Renal pelvis (tissue), 1 donor: ENCODE measurements at regions not wholly inside any gene's neighbourhood (a gene's known extent, or its start where the extent isn't known, plus 50 kb on each side); places are given as distances from the start of the nearest gene placed in this dataset.

Experiments used
- DNase-seq: peaks from one replicate; pipeline ENCODE4 v3.0.0-alpha.2; 2013

DNA sequence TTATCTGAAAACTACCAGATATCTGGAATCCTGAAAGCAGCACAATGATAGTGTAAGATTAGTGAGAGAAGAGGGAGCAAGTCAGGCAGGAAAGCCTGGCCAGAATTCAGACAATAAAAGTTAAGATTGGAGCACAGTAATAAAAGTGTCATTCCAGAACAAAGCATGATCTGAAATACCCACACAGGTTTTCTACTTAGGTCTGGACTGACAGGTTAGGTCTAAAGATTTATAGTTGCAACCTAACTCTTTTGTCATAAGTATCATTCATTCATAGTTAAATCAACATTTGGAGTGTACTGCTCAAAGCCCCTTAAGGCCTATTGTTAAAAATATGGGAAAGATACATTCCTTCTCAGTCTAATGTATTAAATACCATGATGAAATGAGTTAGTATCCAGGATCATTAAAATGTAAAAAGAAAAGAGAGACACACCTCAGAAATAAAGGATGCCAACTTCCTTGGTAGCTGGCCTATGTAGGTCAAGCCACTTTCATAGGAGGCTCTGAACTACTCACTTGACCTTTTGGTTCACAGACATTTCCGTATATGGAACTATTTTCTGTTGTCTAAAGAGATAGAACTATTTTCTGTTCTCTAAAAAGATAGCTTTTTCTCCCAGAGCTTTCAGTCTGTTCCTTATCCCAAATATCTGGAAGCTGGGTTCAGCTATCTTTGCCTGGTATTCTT lies 105.2 kb downstream of the FAS start:
- no peak for DNase-seq

DNA sequence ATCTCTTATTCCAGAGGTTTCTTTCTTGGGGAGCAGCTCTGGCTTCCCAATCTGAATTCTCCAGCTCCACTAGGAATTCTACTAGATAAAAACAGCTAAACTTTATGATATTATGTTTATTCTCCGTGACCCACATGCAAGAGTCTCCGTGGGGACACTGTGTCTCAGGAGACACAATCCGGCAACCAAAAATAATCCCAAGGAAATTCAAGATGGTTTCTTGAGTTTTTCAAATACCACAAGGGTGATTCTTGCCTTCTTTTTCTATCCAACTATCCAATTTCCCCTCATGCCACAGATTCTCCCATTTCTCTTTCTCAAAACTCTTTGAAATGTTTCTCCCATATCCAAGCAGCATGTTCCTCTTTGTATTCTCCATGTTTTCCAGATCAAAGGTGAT lies 103.1 kb downstream of the FAS start:
- DNase-seq, result no peak

DNA sequence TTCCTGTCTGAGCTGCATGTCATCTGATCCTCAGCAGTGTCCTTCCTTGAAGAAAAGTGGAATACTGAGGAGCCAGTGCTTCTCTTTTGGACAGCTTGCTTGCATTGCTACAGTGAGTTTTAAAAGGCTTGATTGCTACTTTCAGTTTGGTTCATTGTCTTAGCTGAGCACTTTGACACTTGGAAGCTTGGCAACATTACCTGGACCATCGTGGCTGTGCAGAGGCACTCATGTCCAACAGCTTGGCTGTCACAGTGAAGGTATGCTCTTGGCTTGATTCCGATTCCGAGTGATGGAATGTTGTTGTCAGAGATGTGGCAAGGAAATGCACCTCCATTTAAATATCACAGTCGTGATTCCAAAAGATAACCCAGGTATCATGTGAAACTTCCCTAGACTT lies 102.4 kb downstream of the FAS start:
- DNase-seq, result no peak

DNA sequence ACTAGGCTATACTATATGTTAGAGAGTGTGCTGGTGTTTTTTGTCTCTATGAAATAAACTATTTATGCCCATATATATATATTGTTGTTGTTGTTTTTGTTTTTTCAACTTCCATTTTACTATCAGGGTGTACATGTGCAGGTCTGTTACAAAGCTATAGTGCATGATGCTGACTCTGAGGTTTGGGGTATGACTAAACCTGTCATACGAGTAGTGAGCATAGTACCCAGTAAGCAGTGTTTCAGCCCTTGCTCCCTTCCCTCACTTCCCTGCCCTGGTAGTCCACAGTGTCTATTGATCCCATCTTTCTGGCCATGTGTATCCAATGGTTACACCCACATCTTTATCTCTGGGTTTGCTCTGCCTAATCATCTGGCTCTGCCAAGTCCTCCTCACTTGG lies 101.8 kb downstream of the FAS start:
- DNase-seq, result no peak

DNA sequence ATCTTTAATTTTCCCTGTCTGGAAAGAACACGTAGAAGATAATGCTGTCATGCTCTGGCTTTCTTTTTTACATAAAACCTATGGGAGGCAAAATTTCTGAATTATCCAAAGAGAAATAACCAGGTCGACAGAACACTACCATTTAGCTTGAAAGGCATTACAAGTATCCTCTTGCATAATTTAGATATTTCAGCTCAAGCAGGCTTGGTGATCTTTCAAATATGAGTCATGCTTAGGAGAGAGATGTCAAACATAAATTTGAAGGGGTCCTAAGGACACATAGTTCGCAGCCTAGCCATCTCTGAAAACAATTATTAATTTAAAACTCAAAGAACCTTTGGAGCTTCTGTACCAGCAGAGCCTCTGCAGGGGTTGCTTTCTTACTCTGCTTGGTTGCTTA lies 100.9 kb downstream of the FAS start:
- DNase-seq, result no peak

DNA sequence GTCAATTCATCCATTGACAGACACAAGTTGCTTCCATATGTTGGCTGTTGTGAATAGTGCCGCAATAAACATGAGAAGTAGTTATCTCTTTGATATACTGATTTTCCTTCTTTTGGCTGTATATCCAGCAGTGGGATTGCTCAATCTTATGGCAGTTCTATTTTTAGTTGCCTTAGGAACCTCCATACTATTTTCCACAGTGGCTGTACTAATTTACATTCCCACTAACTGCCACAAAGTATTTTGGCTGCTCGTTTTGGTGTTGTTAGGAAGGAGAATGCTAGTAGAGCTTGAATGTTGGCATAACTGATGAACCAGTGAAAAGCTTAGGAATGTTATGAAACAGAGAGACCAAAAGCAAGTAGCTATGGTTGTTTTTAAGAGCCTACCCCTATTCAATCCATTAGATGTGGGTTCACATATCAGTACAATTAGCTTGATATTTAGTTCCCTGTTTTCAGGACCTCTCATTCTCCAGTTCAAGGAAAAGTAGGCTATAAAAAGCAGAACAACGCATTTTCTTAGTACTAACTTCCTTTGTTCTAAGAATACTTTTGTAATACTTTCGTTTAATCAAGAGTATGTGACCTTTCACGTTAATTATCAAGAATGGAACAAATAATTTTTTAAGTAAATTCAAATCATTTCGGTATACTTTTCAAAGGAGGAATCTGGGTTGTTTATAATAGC lies 100.3 kb downstream of the FAS start:
- DNase-seq, result no peak

DNA sequence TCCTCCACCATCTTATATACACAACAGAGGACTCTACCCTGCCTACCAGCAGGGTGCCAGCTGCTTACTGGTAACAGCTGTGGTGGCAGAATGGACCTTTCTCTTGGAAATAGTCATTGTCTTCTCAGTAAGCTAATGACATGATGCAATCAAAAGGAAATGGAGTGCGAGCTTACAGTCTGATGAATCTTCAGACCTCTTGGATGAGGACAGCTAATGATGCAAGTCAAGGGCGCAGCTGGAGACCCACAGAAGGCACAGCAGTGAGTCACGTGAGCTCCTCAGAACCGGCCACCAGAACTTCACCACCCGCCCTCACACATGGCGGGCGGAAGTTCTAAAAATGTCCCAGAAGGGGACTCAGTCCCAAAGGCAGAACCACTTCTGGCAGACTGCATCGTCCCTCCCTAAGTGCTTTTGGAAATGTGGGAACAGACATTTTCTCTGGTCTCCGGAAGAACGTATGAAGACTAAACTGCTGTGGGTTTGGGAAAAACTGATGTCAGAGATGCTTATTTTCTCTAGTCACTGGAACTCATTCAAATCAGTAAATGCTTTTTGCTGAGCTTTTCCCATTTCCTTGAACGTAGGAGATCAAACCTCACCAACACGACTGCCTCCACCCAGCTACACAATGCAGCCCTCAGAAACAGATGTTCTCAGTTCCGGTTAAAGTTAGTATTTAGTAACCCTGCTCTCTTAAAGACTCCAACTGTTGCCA lies 96.4 kb downstream of the FAS start:
- no peak for DNase-seq

DNA sequence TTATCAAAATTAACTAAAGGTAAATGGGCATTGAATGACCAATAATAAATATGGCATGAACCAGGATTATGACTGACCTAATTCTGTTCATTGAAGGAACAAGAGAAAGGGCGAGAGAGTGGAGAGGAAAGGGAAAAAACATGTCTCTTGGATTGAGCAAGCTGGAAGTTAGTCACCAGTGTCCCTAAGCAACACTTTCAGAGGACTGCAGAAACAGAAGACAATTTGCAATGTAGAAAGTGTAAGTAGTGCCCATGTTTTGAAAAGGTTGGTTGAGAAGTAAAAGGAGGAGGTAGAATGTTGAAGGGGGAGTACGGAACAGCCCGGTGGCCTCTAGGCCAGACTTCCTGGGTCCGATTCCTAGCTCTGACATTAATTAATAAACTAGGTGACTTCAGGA lies 94.6 kb downstream of the FAS start:
- DNase-seq, result no peak

DNA sequence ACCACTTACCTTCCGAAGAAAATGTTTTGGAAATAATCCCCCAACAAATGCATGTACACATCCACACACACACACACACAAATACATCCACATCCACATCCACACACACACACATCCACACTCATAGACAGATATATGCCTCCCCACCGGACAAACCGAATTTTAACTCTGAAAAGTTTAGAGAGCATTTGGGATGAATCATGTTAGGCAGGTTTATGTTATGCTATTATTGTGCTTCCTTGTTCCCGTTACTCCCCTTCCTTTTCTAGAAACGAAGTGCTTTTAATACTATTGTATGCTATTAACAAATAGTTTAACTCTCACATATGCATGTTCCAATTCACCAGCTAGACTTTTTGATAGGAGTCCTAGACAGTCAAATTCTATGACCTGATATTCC lies 91.5 kb downstream of the FAS start:
- no peak for DNase-seq

DNA sequence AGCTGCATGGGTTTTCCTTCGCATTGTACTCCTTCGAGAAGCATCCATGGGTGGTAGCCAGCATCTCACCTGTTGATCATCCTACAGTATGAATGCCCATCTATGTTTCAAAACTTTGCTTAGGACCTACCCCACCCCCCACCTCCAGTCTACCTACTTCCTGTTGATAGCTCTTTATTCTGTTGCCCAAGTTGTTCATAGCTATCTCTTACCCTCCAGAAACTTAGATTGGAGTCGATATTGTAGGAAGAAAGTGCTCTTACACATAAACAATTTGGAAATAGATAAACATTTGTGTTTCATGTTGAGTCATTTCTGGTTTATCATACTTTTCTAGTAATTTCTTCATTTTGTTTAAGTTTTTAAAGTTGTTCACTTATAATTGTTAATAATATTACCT lies 90.1 kb downstream of the FAS start:
- DNase-seq, result no peak

DNA sequence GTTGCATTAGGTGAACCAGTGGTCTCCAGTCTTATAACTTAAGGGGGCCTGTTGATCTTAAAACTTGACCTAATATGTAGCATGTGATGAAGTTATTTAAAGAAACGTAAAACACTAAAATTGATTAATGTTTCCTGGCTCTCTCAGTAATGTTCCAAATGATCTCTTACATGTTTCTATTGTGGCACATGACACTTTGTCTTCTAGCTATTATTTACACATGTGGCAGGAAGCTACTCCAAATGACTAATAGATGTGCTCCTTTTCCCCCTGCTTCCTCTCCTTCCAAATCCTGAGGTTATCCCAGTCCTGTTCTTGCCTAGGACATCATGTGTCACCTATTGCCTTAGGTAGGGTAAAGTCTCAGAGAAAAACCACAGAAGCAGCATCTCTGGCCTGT lies 89.4 kb downstream of the FAS start:
- peak; percentile 26 for DNase-seq

DNA sequence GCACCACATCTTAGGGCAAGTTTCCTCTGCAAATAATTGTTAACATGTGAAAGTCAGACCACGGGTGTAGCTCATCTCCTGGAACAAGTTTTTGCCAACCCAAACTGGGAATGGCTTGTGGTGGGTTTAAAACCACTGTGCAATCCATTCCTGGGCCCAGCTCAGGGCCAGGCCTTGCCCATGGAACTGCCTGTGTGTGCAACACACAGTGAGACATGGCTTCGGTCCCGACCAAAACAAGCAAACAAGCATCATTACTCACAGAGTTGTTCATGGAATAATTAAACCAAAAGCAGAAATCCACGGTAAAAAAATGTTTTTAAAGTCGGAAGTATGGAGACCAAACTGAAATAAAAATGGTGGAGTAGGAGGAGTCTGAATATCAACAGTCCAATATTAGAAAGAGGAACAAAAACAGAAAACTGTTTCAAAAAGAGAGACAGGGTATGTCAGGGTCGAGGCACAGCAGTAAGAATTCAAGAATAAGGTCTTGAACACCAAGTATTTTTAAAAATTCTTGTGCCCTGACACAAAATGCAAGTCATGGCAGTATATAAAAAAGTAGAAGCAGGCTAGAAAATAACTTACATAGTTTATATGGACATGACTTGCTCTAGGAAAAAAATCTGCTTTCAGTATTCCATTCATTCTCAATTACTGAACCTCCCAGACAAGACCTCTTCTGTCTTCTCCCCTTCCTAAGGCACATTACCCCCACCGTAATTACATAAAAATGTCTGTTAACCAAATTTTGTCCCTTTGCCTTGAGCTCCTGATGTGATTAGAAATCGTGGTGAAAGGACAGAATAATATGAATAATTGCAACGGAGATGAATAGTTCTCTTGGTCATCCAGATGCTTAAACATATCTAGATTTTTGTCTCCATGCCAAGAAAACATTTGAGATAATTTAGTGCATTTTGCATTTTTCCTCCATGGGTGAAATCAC lies 88.4 kb downstream of the FAS start:
- DNase-seq, result no peak

DNA sequence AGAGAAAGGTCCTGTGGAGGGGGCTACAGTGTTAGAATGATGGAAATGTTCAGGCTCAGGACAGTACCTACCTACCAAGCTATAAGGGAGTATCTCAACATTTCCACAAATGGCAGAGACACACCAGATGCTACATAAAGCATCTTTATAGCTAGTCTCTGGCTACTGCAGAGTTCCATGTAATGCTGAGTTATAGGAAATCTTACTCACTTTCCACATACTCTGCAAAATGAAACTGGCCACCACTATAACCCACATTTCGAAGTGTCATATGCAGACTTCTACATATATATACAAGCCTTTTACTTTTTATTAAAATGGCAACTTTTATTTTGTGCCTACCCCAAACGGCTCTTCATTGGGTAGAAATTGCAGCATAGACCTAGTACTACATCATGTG lies 85.5 kb downstream of the FAS start:
- DNase-seq, result no peak

DNA sequence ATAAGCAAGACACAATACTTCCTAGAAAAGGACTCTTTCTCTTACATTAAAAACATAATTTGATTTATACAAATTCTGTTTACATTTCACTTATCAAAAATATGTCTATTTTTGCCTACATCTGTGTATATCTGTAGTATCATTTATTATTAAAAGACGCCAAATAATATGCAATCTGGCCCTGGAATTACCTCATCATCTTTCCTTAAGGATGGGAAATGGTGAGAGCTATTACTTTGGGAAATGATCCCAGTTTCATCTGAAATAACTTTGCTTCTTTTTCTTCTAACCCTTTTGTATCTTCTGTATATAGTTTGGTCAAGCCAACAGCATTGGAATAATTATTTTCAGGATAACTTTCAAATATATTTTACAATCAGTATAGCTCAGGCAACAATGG lies 85.0 kb downstream of the FAS start:
- DNase-seq, result no peak

DNA sequence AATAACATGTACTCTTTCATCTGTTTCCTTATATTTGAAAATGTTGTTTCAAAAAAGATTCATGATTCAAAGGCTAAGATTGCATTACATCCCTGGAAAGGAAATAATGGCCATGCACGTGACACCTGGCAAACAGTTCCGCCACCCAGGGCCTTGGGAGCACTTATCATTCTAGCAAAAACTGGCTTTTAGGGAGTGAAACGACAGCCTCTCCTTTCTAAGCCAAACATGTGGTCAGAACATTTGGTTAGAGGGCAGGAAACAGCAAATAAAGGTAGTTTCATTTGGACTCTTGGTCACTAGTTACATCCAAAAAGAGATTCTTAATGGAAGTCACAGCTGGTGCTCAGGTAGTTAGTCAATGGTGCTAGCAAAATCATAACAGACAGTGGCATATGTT lies 83.5 kb downstream of the FAS start:
- DNase-seq, result no peak

DNA sequence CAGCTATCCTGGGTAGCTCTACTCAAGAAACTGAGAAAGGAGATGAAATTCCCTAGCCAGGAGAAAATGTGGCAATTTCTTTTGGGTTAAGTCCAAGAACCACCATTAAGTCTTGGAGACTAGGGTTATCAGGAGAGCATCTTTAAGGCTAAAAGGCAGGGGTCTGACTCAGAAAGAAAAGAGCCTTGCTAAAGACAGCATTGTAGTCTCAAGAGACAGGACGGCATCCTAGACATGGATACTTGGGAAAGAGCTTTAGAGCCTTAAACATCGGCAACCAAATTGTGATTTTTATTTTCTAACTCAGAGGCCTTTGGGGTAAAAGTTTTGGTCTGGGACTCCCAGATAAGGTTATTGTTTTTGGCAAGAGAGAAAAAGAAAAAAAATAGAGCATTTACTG lies 83.1 kb downstream of the FAS start:
- no peak for DNase-seq

DNA sequence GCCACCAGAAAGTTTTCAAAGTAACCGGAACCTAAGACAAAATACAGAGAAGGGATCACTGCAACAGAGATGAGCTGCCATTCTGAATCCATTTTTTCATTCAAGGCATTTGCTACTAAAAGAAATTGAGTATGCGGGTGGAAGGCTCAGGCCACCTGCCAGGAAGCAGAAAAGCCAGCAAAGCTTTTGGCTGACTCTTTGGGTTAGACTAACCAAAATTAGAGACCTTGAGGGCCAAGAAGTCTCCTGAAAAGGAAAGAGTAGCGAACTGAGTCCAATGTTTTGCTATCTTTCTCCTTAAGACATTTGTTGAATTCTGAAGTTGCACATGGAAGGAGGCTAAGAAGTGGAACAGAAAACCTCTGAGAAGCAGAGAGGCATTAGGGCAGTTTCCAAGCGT lies 79.0 kb downstream of the FAS start:
- no peak for DNase-seq
